ENCODE measurements at regions not wholly inside any gene's neighbourhood (a gene's known extent, or its start where the extent isn't known, plus 50 kb on each side); places are given as distances from the start of the nearest gene placed in this dataset.

GRCh38 chr18:45361125-45361851, 254.0 kb upstream of the SLC14A2 start:
- WGBS, 5 donors: 77 to 95% (median 92%) methylated on average over 4 of the region's 4 CpGs
- Histone ChIP-seq H3K4me1 (no peaks in the 10 kb centered on the region), H3K27me3 (replicated peaks in 1 of 7) (no peaks in the 10 kb centered on the region), H3K9me3 (no peaks in the 10 kb centered on the region), H3K27ac (no peak overlapping the region), H3K36me3 (no peaks in the 10 kb centered on the region), H3K4me3 (no peak overlapping the region)
- DNase-seq: no peak
- TF ChIP-seq POLR2AphosphoS5 (IDR thresholded peaks at IDR 0.05) (no peak), CTCF (IDR thresholded peaks at IDR 0.05 in 8 of 11, conservative IDR thresholded peaks at IDR 0.05 in 3 of 11) (no peak), POLR2A (IDR thresholded peaks at IDR 0.05) (no peak)
- intact Hi-C loops (cut with DNase I; ENCODE audit: low total_unique reads): no loop called here

GRCh38 chr18:45363196-45363595, 252.1 kb upstream of the SLC14A2 start:
- WGBS, 5 donors: 90 to 95% (median 92%) methylated on average over 4 of the region's 4 CpGs
- TF ChIP-seq POLR2AphosphoS5 (IDR thresholded peaks at IDR 0.05) (no peak), POLR2A (IDR thresholded peaks at IDR 0.05) (no peak), CTCF (IDR thresholded peaks at IDR 0.05 in 8 of 11, conservative IDR thresholded peaks at IDR 0.05 in 3 of 11) (no peak)
- no peak for DNase-seq
- Histone ChIP-seq H3K4me1 (no peaks in the 10 kb centered on the region), H3K36me3 (no peaks in the 10 kb centered on the region), H3K4me3 (no peak overlapping the region), H3K27ac (no peak overlapping the region), H3K9me3 (no peaks in the 10 kb centered on the region), H3K27me3 (replicated peaks in 1 of 7) (no peaks in the 10 kb centered on the region)
- intact Hi-C loops (cut with DNase I; ENCODE audit: low total_unique reads): no loop called here

DNA sequence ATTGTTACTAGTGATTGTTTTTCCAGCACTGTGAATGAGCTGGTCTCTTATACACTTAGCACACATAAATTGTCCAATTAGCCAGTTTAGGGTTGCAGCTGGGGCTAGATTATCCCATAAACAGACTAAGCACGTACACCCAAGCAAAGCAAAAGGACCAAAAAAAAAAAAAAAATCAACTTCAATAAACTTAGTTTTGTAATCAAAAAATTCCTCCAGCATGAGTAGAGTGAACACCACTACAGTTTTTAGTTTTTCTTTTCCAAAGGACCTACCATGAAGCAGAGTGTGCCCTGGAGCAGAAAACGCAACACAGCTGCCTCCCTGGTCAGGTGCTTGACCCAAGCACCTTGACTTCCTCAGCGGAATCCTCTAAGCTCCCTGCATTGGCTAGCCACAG, 249.4 kb upstream of the SLC14A2 start:
- 54 to 89% (median 70%) methylated on average over 3 of the region's 3 CpGs for WGBS, 5 donors
- intact Hi-C loops (cut with DNase I; ENCODE audit: low total_unique reads): no loop called here
- Histone ChIP-seq H3K9me3 (no peaks in the 10 kb centered on the region), H3K27ac (no peak overlapping the region), H3K36me3 (no peaks in the 10 kb centered on the region), H3K4me1 (peaks cover 0 to 10% (median 0%) of the 10 kb centered on the region in 6 donors), H3K27me3 (replicated peaks in 1 of 7) (no peaks in the 10 kb centered on the region), H3K4me3 (no peak overlapping the region)
- no peak for DNase-seq
- TF ChIP-seq CTCF (IDR thresholded peaks at IDR 0.05 in 8 of 11, conservative IDR thresholded peaks at IDR 0.05 in 3 of 11): no peak
- TF ChIP-seq POLR2AphosphoS5 (IDR thresholded peaks at IDR 0.05): no peak
- TF ChIP-seq POLR2A (IDR thresholded peaks at IDR 0.05): no peak

DNA sequence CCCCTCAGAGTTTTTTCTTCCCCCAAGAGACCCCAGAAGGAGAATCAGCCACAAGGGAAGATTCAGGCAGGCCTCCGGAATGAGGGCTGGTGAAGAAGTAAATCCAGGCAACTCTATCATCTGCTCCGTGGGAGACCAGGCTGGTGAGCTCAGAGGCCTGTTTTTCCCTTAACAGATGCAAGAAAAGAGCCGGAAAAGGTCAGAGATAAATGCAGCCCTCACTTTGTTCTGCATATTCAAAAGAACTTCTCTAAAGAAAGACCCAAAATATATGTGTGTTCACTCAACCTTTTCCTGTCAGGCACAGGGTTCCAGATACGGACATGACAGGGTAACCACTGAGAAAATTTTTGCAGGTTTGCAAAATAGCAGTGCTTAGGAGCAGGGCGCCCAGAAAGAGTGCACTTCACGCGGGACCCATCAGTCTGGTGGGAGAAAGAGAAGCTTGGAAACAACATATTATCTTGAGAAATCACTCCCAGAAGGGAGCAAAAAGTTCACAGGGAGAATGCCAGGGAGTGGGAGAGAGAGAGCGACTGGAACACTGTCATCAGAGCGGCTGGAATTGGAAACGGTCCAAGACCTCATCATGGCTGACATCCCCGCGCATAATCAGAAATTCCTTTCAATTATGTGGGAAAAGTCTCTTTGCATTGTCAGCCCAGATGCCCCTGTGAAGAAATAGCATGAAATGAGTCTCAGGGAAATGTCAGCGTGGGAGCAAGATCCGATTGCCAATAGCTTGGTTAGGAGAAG, 244.8 kb upstream of the SLC14A2 start:
- intact Hi-C loops (cut with DNase I; ENCODE audit: low total_unique reads): no loop called here
- WGBS, 5 donors: 43 to 55% (median 49%) methylated on average over 14 of the region's 14 CpGs

More for the DNA sequence above, 244.8 kb upstream of the SLC14A2 start:
- Histone ChIP-seq H3K4me1 (peaks cover 0 to 24% (median 3%) of the 10 kb centered on the region in 6 donors), H3K27me3 (replicated peaks in 1 of 7) (no peaks in the 10 kb centered on the region), H3K4me3 (no peak overlapping the region), H3K9me3 (no peaks in the 10 kb centered on the region), H3K27ac (peak overlapping the region in 7 of 8 donors; percentile 17 to 78 (median 67)), H3K36me3 (no peaks in the 10 kb centered on the region)
- TF ChIP-seq POLR2A (IDR thresholded peaks at IDR 0.05) (no peak), CTCF (IDR thresholded peaks at IDR 0.05 in 8 of 11, conservative IDR thresholded peaks at IDR 0.05 in 3 of 11) (no peak), POLR2AphosphoS5 (IDR thresholded peaks at IDR 0.05) (peak in 1 of 3 donors; percentile 39)
- no peak for DNase-seq
